MM.1S (cell line): ENCODE measurements at regions not wholly inside any gene's neighbourhood (a gene's known extent, or its start where the extent isn't known, plus 50 kb on each side); places are given as distances from the start of the nearest gene placed in this dataset.

Experiments
- DNase-seq: peaks from one replicate; pipeline ENCODE4 v3.0.0-alpha.2; 2015
- H2AFZ ChIP-seq: fragments of 300-600 bp; sonication (generic); 2 replicates; pipeline ENCODE4 v1.6.0; 2016; ENCODE audit warnings: antibody characterized with exemption, low read length
- H3F3A ChIP-seq: fragments of 300-600 bp; sonication (generic); 2 replicates; pipeline ENCODE4 v1.6.1; 2016; ENCODE audit warnings: mild to moderate bottlenecking, antibody characterized with exemption, low read length, moderate library complexity, mixed read lengths; ENCODE audit not compliant: insufficient read depth
- H3K27ac ChIP-seq: fragments of 300-600 bp; sonication (generic); 2 replicates; pipeline ENCODE4 v1.5.1; 2016; ENCODE audit warnings: mild to moderate bottlenecking, low read length
- H3K27me3 ChIP-seq: fragments of 300-600 bp; sonication (generic); replicated peaks from 2 replicates; pipeline ENCODE4 v1.6.0; 2016; ENCODE audit warnings: low read length; ENCODE audit not compliant: insufficient read depth
- H3K36me3 ChIP-seq: fragments of 300-600 bp; sonication (generic); replicated peaks from 2 replicates; pipeline ENCODE4 v1.6.1; 2016; ENCODE audit warnings: mild to moderate bottlenecking, low read length, mixed read lengths; ENCODE audit not compliant: insufficient read depth
- H3K4me1 ChIP-seq: fragments of 300-600 bp; sonication (generic); 2 replicates; pipeline ENCODE4 v1.6.1; 2016; ENCODE audit warnings: low read length, mixed read lengths
- H3K4me2 ChIP-seq: fragments of 300-600 bp; sonication (generic); 2 replicates; pipeline ENCODE4 v1.6.0; 2016; ENCODE audit warnings: low read depth, low read length
- H3K4me3 ChIP-seq: fragments of 300-600 bp; sonication (generic); 2 replicates; pipeline ENCODE4 v1.5.1; 2016; ENCODE audit warnings: low read length, mixed read lengths
- H3K79me2 ChIP-seq: fragments of 300-600 bp; sonication (generic); 2 replicates; pipeline ENCODE4 v1.6.1; 2016; ENCODE audit warnings: mixed run types, low read length, mixed read lengths
- H3K9ac ChIP-seq: fragments of 300-600 bp; sonication (generic); 2 replicates; pipeline ENCODE4 v1.6.1; 2016; ENCODE audit warnings: low read length, mixed read lengths
- H3K9me2 ChIP-seq: fragments of 300-600 bp; sonication (generic); replicated peaks from 2 replicates; pipeline ENCODE4 v1.6.1; 2016; ENCODE audit warnings: mild to moderate bottlenecking, low read length, mixed read lengths; ENCODE audit not compliant: insufficient read depth
- H3K9me3 ChIP-seq: fragments of 300-600 bp; sonication (generic); replicated peaks from 2 replicates; pipeline ENCODE4 v1.6.1; 2016; ENCODE audit warnings: mild to moderate bottlenecking, low read length, mixed read lengths; ENCODE audit not compliant: insufficient read depth
- H4K20me1 ChIP-seq: fragments of 300-600 bp; sonication (generic); 2 replicates; pipeline ENCODE4 v1.6.1; 2016; ENCODE audit warnings: mild to moderate bottlenecking, low read length, moderate library complexity, mixed read lengths; ENCODE audit not compliant: insufficient read depth
- EZH2 ChIP-seq: fragments of 300-600 bp; sonication (generic); optimal IDR thresholded peaks from 2 replicates; pipeline ENCODE3; 2017; ENCODE audit warnings: low read depth, mild to moderate bottlenecking, antibody characterized with exemption, low read length, mixed read lengths
- EZH2phosphoT487 ChIP-seq: fragments of 300-600 bp; sonication (generic); IDR thresholded peaks from 2 replicates; pipeline ENCODE4 v1.6.1; 2018; ENCODE audit warnings: antibody characterized with exemption, low read length
- TF ChIP-seq, protein P1 (sequence below): fragments of 300-600 bp; sonication (generic); IDR thresholded peaks from 2 replicates; pipeline ENCODE4 v1.5.1; 2016; ENCODE audit warnings: antibody characterized with exemption, low read length, mixed read lengths

- H3K9ac ChIP-seq, result no peak overlapping the region
- no peaks in the 10 kb centered on the region for H3K9me2 ChIP-seq
- H3F3A ChIP-seq, result no peaks in the 10 kb centered on the region
- H3K4me3 ChIP-seq, result no peak overlapping the region
- no peaks in the 10 kb centered on the region for H4K20me1 ChIP-seq
- no peak overlapping the region for H2AFZ ChIP-seq
- H3K9me3 ChIP-seq, result no peaks in the 10 kb centered on the region
- TF ChIP-seq EZH2phosphoT487 (no peak), EZH2 (no peak)
- TF ChIP-seq, protein P1, sequence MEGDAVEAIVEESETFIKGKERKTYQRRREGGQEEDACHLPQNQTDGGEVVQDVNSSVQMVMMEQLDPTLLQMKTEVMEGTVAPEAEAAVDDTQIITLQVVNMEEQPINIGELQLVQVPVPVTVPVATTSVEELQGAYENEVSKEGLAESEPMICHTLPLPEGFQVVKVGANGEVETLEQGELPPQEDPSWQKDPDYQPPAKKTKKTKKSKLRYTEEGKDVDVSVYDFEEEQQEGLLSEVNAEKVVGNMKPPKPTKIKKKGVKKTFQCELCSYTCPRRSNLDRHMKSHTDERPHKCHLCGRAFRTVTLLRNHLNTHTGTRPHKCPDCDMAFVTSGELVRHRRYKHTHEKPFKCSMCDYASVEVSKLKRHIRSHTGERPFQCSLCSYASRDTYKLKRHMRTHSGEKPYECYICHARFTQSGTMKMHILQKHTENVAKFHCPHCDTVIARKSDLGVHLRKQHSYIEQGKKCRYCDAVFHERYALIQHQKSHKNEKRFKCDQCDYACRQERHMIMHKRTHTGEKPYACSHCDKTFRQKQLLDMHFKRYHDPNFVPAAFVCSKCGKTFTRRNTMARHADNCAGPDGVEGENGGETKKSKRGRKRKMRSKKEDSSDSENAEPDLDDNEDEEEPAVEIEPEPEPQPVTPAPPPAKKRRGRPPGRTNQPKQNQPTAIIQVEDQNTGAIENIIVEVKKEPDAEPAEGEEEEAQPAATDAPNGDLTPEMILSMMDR, result no peak
- no peak overlapping the region for H3K27ac ChIP-seq
- H3K79me2 ChIP-seq, result no peaks in the 10 kb centered on the region
- DNase-seq, result no peak
- no peaks in the 10 kb centered on the region for H3K27me3 ChIP-seq
- H3K36me3 ChIP-seq, result no peaks in the 10 kb centered on the region
- no peaks in the 10 kb centered on the region for H3K4me1 ChIP-seq
- no peak overlapping the region for H3K4me2 ChIP-seq
Observed at GRCh38 chr18:28514699-28515098, 337.8 kb upstream of the CDH2 start.

- no peaks in the 10 kb centered on the region for H3F3A ChIP-seq
- 0 out of 2 replicates have a peak overlapping the region, but pooled peaks have one; percentile 29 for H2AFZ ChIP-seq
- H3K4me1 ChIP-seq, result no peaks in the 10 kb centered on the region
- no peak overlapping the region for H3K27ac ChIP-seq
- H3K9me2 ChIP-seq, result no peaks in the 10 kb centered on the region
- no peaks in the 10 kb centered on the region for H4K20me1 ChIP-seq
- no peaks in the 10 kb centered on the region for H3K79me2 ChIP-seq
- TF ChIP-seq, protein P1, result no peak
- TF ChIP-seq EZH2 (no peak), EZH2phosphoT487 (no peak)
- no peaks in the 10 kb centered on the region for H3K36me3 ChIP-seq
- no peaks in the 10 kb centered on the region for H3K9me3 ChIP-seq
- no peak overlapping the region for H3K9ac ChIP-seq
- H3K27me3 ChIP-seq, result no peaks in the 10 kb centered on the region
- peak; percentile 34 for DNase-seq
- H3K4me2 ChIP-seq, result peak overlapping the region; percentile 18; the same call in 1 of the 2 replicates
- no peak overlapping the region for H3K4me3 ChIP-seq
Observed at GRCh38 chr18:28512357-28512756, 335.4 kb upstream of the CDH2 start.

- H3K9me3 ChIP-seq, result no peaks in the 10 kb centered on the region
- H3K9me2 ChIP-seq, result no peaks in the 10 kb centered on the region
- H3K27ac ChIP-seq, result no peak overlapping the region
- no peak for DNase-seq
- no peaks in the 10 kb centered on the region for H3K36me3 ChIP-seq
- no peaks in the 10 kb centered on the region for H3F3A ChIP-seq
- H3K27me3 ChIP-seq, result no peaks in the 10 kb centered on the region
- H3K79me2 ChIP-seq, result no peaks in the 10 kb centered on the region
- no peaks in the 10 kb centered on the region for H3K4me1 ChIP-seq
- no peak overlapping the region for H2AFZ ChIP-seq
- no peak overlapping the region for H3K9ac ChIP-seq
- no peak overlapping the region for H3K4me2 ChIP-seq
- no peak for TF ChIP-seq EZH2
- no peak for TF ChIP-seq EZH2phosphoT487
- TF ChIP-seq, protein P1, result no peak
- no peak overlapping the region for H3K4me3 ChIP-seq
- H4K20me1 ChIP-seq, result no peaks in the 10 kb centered on the region
Observed at GRCh38 chr18:28511413-28511821, 334.5 kb upstream of the CDH2 start.
